Heart left ventricle (tissue), 13 donors: ENCODE measurements at regions not wholly inside any gene's neighbourhood (a gene's known extent, or its start where the extent isn't known, plus 50 kb on each side); places are given as distances from the start of the nearest gene placed in this dataset.

Source experiments
- POLR2A ChIP-seq, 2 donors: fragments of 450-650 bp; IDR thresholded peaks; one replicate each; pipeline ENCODE4 v1.6.1; 2017; ENCODE audit warnings: antibody characterized with exemption in 2 of 2, mild to moderate bottlenecking in 2 of 2, moderate library complexity in 2 of 2
- TF ChIP-seq, protein P1 (sequence below), 12 donors: fragments of 200-600 bp; sonication (generic) in 4 of 12; IDR thresholded peaks; one replicate each; pipeline versions ENCODE4 v1.5.0 to v1.8.0; 2018 to 2022; ENCODE audit warnings: antibody characterized with exemption in 12 of 12, mild to moderate bottlenecking in 5 of 12
- donor health status: ischemic (EF 13 %, LVEDD 7.1; RV severe dilation, severe dysfunction).
- donor health status: DM: no; HTN: yes; CAD: no.
- donor health status: DM: no; HTN: no; CAD: no.
- donor health status: ischemic (EF 25% LVEDD 6.9; RV normal size, moderate dysfunction).
- donor health status: ischemic (EF 25% LVEDD 5.7; RV mildly dilated, moderate dysfunction).
- donor health status: ischemic (EF 35%, LVEDD 5.7; RV mildly dilated, moderate dysfunction).
- donor health status: nonischemic (EF 11% LVEDD 7.7; RV severe dilation, severe dysfunction).
- donor health status: DM: yes; HTN: yes; CAD: no.
- donor health status: PGD.
- donor health status: ischemic (EF 29% LVEDD 5.4; RV normal size, mild dysfunction).
- donor health status: nonischemic (EF 23%, LVEDD 6.1; RV moderate dilation, normal function).

GRCh38 chr12:73452672-73453469, 1084.8 kb upstream of the ATXN7L3B start:
- TF ChIP-seq POLR2A (IDR thresholded peaks at IDR 0.05): no peak
- TF ChIP-seq, protein P1, sequence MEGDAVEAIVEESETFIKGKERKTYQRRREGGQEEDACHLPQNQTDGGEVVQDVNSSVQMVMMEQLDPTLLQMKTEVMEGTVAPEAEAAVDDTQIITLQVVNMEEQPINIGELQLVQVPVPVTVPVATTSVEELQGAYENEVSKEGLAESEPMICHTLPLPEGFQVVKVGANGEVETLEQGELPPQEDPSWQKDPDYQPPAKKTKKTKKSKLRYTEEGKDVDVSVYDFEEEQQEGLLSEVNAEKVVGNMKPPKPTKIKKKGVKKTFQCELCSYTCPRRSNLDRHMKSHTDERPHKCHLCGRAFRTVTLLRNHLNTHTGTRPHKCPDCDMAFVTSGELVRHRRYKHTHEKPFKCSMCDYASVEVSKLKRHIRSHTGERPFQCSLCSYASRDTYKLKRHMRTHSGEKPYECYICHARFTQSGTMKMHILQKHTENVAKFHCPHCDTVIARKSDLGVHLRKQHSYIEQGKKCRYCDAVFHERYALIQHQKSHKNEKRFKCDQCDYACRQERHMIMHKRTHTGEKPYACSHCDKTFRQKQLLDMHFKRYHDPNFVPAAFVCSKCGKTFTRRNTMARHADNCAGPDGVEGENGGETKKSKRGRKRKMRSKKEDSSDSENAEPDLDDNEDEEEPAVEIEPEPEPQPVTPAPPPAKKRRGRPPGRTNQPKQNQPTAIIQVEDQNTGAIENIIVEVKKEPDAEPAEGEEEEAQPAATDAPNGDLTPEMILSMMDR (IDR thresholded peaks at IDR 0.05): no peak
